ENCODE measurements at regions not wholly inside any gene's neighbourhood (a gene's known extent, or its start where the extent isn't known, plus 50 kb on each side); places are given as distances from the start of the nearest gene placed in this dataset.

- DNase-seq, result no peak
These were observed 346.9 kb upstream of the ROBO1 start for GRCh38 chr3:80114694-80115093.

- DNase-seq, result no peak
These were observed 345.5 kb upstream of the ROBO1 start for GRCh38 chr3:80113331-80113730.

GRCh38 chr3:80099559-80100066, 331.8 kb upstream of the ROBO1 start:
- DNase-seq, result no peak

GRCh38 chr3:80097674-80098073, 329.9 kb upstream of the ROBO1 start:
- DNase-seq, result no peak

GRCh38 chr3:80096909-80097308, 329.1 kb upstream of the ROBO1 start:
- no peak for DNase-seq

GRCh38 chr3:80094589-80094988, 326.8 kb upstream of the ROBO1 start:
- peak; percentile 65 for DNase-seq

GRCh38 chr3:80087767-80088166, 320.0 kb upstream of the ROBO1 start:
- peak; percentile 6 for DNase-seq

- DNase-seq, result no peak
These were observed 318.6 kb upstream of the ROBO1 start for GRCh38 chr3:80086426-80086825.

GRCh38 chr3:80079886-80080285, 312.1 kb upstream of the ROBO1 start:
- DNase-seq, result no peak

- no peak for DNase-seq
These were observed 300.7 kb upstream of the ROBO1 start for GRCh38 chr3:80068459-80068858.

GRCh38 chr3:80063535-80063934, 295.7 kb upstream of the ROBO1 start:
- DNase-seq, result no peak

- no peak for DNase-seq
These were observed 292.9 kb upstream of the ROBO1 start for GRCh38 chr3:80060664-80061063.

- no peak for DNase-seq
These were observed 287.5 kb upstream of the ROBO1 start for GRCh38 chr3:80055306-80055705.

- no peak for DNase-seq
These were observed 284.5 kb upstream of the ROBO1 start for GRCh38 chr3:80052271-80052670.

GRCh38 chr3:80051602-80051962, 283.8 kb upstream of the ROBO1 start:
- no peak for DNase-seq

GRCh38 chr3:80050826-80051601, 283.2 kb upstream of the ROBO1 start:
- no peak for DNase-seq

- DNase-seq, result no peak
These were observed 275.4 kb upstream of the ROBO1 start for GRCh38 chr3:80043226-80043625.

GRCh38 chr3:80040067-80040466, 272.3 kb upstream of the ROBO1 start:
- DNase-seq, result no peak

GRCh38 chr3:80036176-80036575, 268.4 kb upstream of the ROBO1 start:
- DNase-seq, result no peak

- no peak for DNase-seq
These were observed 267.2 kb upstream of the ROBO1 start for GRCh38 chr3:80035021-80035420.

GRCh38 chr3:80023010-80023409, 255.2 kb upstream of the ROBO1 start:
- DNase-seq, result no peak

- no peak for DNase-seq
These were observed 250.6 kb upstream of the ROBO1 start for GRCh38 chr3:80018375-80018774.

GRCh38 chr3:80017369-80017768, 249.6 kb upstream of the ROBO1 start:
- DNase-seq, result peak; percentile 4

GRCh38 chr3:80014576-80014975, 246.8 kb upstream of the ROBO1 start:
- DNase-seq, result no peak

GRCh38 chr3:80010021-80010571, 242.3 kb upstream of the ROBO1 start:
- peak; percentile 24 for DNase-seq
